ENCODE measurements at regions not wholly inside any gene's neighbourhood (a gene's known extent, or its start where the extent isn't known, plus 50 kb on each side); places are given as distances from the start of the nearest gene placed in this dataset.

- H3K79me2 ChIP-seq (ENCODE audit: insufficient read depth, low read length), result no peaks in the 10 kb centered on the region
- H3K9me3 ChIP-seq (replicated peaks in 1 of 2; ENCODE audit: control insufficient read depth in 1 of 2, insufficient read depth in 1 of 2, low read length in 2 of 2), result peaks cover 20 to 46% of the 10 kb centered on the region in 2 donors
- no peak overlapping the region for H3K9ac ChIP-seq (ENCODE audit: insufficient read depth, low read length, poor library complexity, severe bottlenecking)
- no peaks in the 10 kb centered on the region for H3K36me3 Mint-ChIP-seq
- H3K4me3 ChIP-seq (replicated peaks in 1 of 3; ENCODE audit: low read depth in 2 of 3, low read length in 3 of 3), result no peak overlapping the region
- peaks cover 0 to 3% (median 0%) of the 10 kb centered on the region in 3 donors for H3K27me3 Mint-ChIP-seq (ENCODE audit: low read depth in 3 of 3)
- H3K4me2 ChIP-seq (replicated peaks; ENCODE audit: extremely low read depth, low read length, poor library complexity, severe bottlenecking), result no peak overlapping the region
- H3K36me3 ChIP-seq (replicated peaks in 1 of 2; ENCODE audit: control insufficient read depth in 1 of 2, insufficient read depth in 2 of 2, low read length in 2 of 2), result no peaks in the 10 kb centered on the region
- no CpG with 5 or more reads among the region's 1 CpG for WGBS (ENCODE audit: insufficient coverage)
- no peak overlapping the region for H3K4me3 Mint-ChIP-seq
- H3K27ac ChIP-seq (ENCODE audit: low read depth in 1 of 2, low read length in 2 of 2), result no peak overlapping the region
- peaks cover 2% of the 10 kb centered on the region for H3K4me1 Mint-ChIP-seq
- DNase-seq, result no peak
- no peaks in the 10 kb centered on the region for H4K20me1 ChIP-seq (ENCODE audit: insufficient read depth, low read length)
- peaks cover 21 to 69% (median 39%) of the 10 kb centered on the region in 7 donors for H3K9me3 Mint-ChIP-seq
- no peak for TF ChIP-seq CTCF (IDR thresholded peaks at IDR 0.05)
- H3K27me3 ChIP-seq (ENCODE audit: control insufficient read depth in 2 of 2, insufficient read depth in 2 of 2, low read length in 2 of 2), result no peaks in the 10 kb centered on the region
- H2AFZ ChIP-seq (ENCODE audit: insufficient read depth, low read depth, low read length, poor library complexity, severe bottlenecking), result no peak overlapping the region
- intact Hi-C loops (cut with micrococcal nuclease), result no loop called here
- H3K4me1 ChIP-seq (ENCODE audit: control insufficient read depth in 1 of 2, insufficient read depth in 2 of 2, low read length in 2 of 2), result peaks cover 0 to 9% of the 10 kb centered on the region in 2 donors
- no peak overlapping the region for H3K27ac Mint-ChIP-seq
These were observed 545.1 kb upstream of the PKDCC start for GRCh38 chr2:41502752-41503151.

GRCh38 chr2:41504532-41504931, 543.3 kb upstream of the PKDCC start:
- Mint-ChIP-seq H3K9me3 (peaks cover 16 to 52% (median 27%) of the 10 kb centered on the region in 7 donors), H3K27me3 (ENCODE audit: low read depth in 3 of 3) (peaks cover 0 to 3% (median 0%) of the 10 kb centered on the region in 3 donors), H3K4me3 (no peak overlapping the region), H3K27ac (no peak overlapping the region), H3K4me1 (no peaks in the 10 kb centered on the region), H3K36me3 (no peaks in the 10 kb centered on the region)
- Histone ChIP-seq H3K27ac (ENCODE audit: low read depth in 1 of 2, low read length in 2 of 2) (no peak overlapping the region), H3K27me3 (ENCODE audit: control insufficient read depth in 2 of 2, insufficient read depth in 2 of 2, low read length in 2 of 2) (no peaks in the 10 kb centered on the region), H4K20me1 (ENCODE audit: insufficient read depth, low read length) (no peaks in the 10 kb centered on the region), H3K4me2 (replicated peaks; ENCODE audit: extremely low read depth, low read length, poor library complexity, severe bottlenecking) (no peak overlapping the region), H2AFZ (ENCODE audit: insufficient read depth, low read depth, low read length, poor library complexity, severe bottlenecking) (no peak overlapping the region), H3K36me3 (replicated peaks in 1 of 2; ENCODE audit: control insufficient read depth in 1 of 2, insufficient read depth in 2 of 2, low read length in 2 of 2) (no peaks in the 10 kb centered on the region), H3K9ac (ENCODE audit: insufficient read depth, low read length, poor library complexity, severe bottlenecking) (no peak overlapping the region), H3K4me3 (replicated peaks in 1 of 3; ENCODE audit: low read depth in 2 of 3, low read length in 3 of 3) (no peak overlapping the region), H3K9me3 (replicated peaks in 1 of 2; ENCODE audit: control insufficient read depth in 1 of 2, insufficient read depth in 1 of 2, low read length in 2 of 2) (peaks cover 9 to 29% of the 10 kb centered on the region in 2 donors), H3K4me1 (ENCODE audit: control insufficient read depth in 1 of 2, insufficient read depth in 2 of 2, low read length in 2 of 2) (peaks cover 4% of the 10 kb centered on the region in 2 donors), H3K79me2 (ENCODE audit: insufficient read depth, low read length) (no peaks in the 10 kb centered on the region)
- WGBS (ENCODE audit: insufficient coverage), result no CpG with 5 or more reads among the region's 2 CpGs
- no peak for DNase-seq
- intact Hi-C loops (cut with micrococcal nuclease), result no loop called here
- no peak for TF ChIP-seq CTCF (IDR thresholded peaks at IDR 0.05)
